CD4-positive, alpha-beta T cell treated with Interleukin-4 for 1 hour (primary cell): ENCODE measurements at regions not wholly inside any gene's neighbourhood (a gene's known extent, or its start where the extent isn't known, plus 50 kb on each side); places are given as distances from the start of the nearest gene placed in this dataset.
"Not testable (repeated sequence)": the region's sequence is repeated elsewhere in the genome, so short reads cannot be mapped to it uniquely, and the experiment has no call there.

Experiments used
- DNase-seq, 2 donors: peaks; one replicate each; pipeline ENCODE4 v3.0.0-alpha.2; 2020 to 2022

GRCh38 chr2:180694445-180695421 lies 285.7 kb upstream of the UBE2E3 start:
- DNase-seq = no peak

DNA sequence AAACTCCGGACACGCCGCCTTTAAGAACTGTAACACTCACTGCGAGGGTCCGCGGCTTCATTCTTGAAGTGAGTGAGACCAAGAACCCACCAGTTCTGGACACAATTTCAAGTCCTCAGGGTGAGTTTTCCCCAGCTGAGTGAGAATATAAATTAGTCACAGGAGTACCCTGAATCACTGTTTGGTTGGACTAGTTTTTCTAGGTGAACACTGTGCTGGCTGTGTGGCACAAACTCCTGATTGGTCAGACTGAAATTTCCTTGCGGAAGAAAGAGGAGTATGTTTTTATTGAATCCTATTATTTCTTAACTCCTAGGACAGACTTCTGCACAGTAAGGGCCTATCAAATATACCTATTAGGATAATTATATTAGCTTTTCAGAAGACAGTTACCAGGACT lies 288.1 kb upstream of the UBE2E3 start:
- no peak for DNase-seq

DNA sequence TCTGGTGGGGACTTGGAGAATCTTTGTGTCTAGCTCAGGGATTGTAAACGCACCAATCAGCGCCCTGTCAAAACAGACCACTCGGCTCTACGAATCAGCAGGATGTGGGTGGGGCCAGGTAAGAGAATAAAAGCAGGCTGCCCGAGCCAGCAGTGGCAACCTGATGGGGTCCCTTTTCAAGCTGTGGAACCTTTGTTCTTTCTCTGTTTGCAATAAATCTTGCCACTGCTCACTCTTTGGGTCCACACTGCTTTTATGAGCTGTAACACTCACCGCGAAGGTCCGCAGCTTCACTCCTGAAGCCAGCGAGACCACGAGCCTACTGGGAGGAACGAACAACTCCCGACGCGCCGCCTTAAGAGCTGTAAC lies 288.6 kb upstream of the UBE2E3 start:
- not testable (repeated sequence) for DNase-seq

- not testable (repeated sequence) for DNase-seq
These were observed 289.1 kb upstream of the UBE2E3 start for GRCh38 chr2:180691186-180691854.

- DNase-seq = no peak
These were observed 289.8 kb upstream of the UBE2E3 start for GRCh38 chr2:180690611-180691010.

- no peak for DNase-seq
These were observed 297.5 kb upstream of the UBE2E3 start for GRCh38 chr2:180682871-180683270.

DNA sequence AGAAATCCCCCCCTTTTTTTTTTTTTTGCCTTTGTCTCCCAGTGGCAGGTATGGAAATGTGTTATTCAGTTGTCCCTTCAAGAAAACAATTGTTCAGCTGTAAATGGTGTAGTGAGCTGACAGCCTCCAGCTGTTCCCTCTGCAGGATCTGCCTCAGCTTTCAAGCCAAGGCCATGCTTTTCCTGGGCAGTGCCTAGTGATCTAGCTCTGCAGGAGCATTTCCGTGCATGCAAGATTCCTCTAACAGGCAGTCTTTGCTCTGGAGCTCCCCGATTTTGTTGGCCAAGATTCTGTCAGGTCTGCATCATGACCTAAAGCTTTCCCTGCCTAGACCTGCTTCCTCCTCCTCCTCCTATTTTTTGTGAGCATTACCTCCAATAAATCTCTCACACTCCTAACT lies 300.7 kb upstream of the UBE2E3 start:
- no peak for DNase-seq

GRCh38 chr2:180678625-180678972 lies 301.8 kb upstream of the UBE2E3 start:
- no peak for DNase-seq

GRCh38 chr2:180677930-180678624 lies 302.3 kb upstream of the UBE2E3 start:
- no peak for DNase-seq

DNA sequence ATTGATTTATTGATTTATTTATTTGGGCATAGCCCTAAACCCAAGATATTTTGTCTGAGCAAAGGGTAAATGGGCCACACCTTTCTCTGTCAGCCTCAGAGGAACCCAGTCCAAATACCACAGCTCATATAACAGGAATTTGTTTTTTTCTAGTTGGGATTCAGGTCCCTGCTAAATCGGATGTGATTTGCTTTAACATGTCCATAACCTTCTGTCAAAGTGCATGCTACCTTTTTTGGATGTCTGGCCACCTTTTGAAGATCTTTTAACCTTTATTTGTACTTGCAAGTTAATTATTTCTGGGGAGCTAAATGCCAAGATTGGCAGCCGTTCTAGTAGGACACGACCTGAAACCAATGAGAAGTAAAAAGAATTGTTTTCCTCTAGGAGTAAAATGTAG lies 303.2 kb upstream of the UBE2E3 start:
- DNase-seq = no peak

- no peak for DNase-seq
These were observed 303.8 kb upstream of the UBE2E3 start for GRCh38 chr2:180676520-180677025.

- no peak for DNase-seq
These were observed 305.2 kb upstream of the UBE2E3 start for GRCh38 chr2:180675170-180675569.

GRCh38 chr2:180672377-180672776 lies 308.0 kb upstream of the UBE2E3 start:
- DNase-seq = no peak

GRCh38 chr2:180670302-180671003 lies 310.0 kb upstream of the UBE2E3 start:
- DNase-seq = no peak

- DNase-seq = no peak
These were observed 311.4 kb upstream of the UBE2E3 start for GRCh38 chr2:180669016-180669415.

- DNase-seq = no peak
These were observed 315.9 kb upstream of the UBE2E3 start for GRCh38 chr2:180664507-180664906.

DNA sequence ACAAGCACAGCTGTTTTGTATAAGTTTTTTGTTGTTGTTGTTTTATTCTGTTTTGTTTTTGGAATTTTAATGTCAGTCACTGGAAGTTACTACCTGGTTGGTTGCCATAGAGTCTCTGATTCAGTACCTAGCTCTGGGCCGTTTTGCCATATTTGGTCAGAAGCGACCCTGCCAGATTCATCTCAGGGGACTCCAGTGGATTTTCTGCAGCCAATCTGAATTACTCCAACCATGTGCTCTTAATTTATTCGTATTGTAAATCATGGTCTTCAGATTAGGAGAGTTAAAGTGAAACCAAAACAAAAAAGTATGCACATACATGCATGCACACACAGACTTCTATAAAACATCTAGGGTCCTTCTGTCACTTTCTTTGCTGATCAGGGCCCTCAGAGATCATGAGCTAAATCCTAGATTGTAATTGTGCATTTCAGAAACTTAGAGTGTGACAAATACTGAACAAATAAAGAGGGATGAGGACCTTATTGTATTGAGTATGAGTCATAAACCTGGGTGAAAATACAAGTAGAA lies 317.4 kb upstream of the UBE2E3 start:
- no peak for DNase-seq

- DNase-seq = no peak
These were observed 317.9 kb upstream of the UBE2E3 start for GRCh38 chr2:180662521-180662920.

DNA sequence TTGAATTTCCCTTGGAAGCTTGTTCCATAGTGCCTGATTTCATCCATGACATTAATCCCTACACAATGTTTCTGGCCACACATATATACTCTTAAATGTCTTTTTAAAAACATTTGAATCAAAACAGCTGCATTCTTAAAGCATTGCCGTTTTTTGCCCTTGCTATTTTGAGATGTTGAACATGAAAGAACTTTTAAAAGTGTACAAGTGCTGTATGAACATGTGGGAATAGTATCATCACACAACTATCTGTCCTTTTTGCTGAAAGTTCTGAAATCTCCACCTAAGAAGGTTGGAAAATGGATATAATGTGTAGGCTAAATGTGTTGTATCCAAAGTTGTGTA lies 318.7 kb upstream of the UBE2E3 start:
- no peak for DNase-seq

DNA sequence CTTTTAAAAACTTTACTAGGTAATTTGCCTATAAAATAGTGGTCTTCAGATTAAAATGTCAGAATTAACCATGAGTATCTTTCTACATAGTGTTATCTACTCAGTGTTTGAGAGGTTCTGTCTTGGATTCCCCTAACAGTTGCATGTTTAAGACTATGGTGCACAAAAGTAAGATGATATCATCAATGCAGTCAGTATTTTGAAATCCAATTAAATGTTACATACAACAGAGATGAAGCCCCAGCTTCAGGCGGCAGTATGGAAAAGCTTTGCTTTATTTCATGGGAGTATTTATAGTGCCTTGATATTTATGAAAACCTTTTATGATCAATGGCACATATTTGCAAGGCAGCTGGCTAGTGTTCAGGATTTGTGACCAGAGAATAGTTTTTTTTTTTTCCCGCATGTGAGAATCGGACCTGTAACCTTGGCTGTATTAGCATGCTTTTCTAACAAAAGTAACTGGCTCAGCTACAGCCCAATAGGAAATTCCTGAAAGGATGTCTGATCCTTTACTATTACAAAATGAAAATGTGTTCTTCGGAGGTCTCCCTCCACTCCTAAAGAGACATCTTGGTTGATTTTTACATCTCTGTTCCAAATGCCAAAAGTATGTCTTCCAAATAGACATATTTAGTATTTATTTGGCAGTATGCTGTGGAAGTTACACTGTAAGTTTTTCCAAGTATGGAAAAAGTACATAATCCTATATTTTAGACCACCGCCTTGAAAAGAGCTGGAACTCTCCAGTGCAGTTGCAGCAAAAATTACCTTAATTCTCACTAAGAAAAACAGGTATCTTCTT lies 319.3 kb upstream of the UBE2E3 start:
- DNase-seq = no peak

- no peak for DNase-seq
These were observed 320.2 kb upstream of the UBE2E3 start for GRCh38 chr2:180660207-180660606.

DNA sequence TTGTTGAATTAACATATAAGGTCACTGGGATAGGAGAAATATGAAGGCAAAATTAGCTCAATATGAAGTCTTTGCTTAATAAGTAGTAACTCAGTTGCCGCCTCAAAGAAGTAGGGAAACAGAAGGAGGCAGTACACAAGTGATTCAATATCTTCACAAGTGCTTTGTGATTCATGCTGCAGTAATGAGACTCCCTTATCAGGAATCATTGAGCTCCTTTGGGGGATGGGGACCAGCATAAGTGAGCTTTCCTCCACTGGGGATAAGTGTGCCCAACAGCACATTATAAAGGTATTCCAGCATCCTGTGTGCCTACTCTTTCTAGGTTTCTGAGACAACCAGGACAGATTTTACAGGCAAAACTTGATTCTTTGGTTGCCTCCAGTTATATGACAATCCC lies 323.4 kb upstream of the UBE2E3 start:
- no peak for DNase-seq
